ENCODE measurements at regions not wholly inside any gene's neighbourhood (a gene's known extent, or its start where the extent isn't known, plus 50 kb on each side); places are given as distances from the start of the nearest gene placed in this dataset.

DNA sequence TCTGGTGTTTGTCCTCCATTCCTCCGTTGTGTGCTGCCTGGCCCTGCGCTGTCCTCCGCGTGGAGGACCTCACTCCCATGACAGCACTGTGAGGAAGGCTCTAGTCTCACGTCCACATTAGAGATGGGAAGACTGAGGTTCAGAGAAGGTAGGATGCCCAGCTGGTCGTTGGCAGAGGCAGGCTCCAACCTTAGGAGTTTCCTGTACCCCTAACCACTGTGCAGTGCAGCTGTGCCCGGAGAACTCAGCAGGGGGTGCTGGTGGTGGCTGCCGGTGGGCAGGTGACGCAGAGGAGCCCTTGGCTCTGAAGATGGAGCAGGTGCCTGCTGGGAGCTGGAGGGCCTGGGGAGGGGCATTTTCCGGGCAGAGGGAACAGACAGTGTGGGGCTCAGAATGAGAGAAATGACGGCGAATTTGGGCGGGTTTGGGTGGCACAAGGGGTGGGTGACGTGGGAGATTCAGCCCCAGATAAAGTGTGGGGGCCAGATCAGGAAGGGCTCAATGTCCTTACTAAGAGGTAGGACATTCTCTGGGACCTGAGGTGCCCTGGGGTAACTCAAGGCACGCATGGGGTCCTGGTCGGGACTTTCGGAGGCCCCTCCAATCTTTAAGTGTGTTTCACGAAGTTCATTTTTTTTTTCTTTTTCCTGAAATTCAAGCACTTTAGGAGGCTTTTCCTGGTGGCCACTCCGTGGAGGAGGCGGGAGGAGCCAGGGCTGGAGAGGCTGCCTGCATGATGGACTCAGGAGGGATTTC is 535.0 kb downstream of the TBC1D22A start:
- no peak for DNase-seq (ENCODE audit: low read depth)

DNA sequence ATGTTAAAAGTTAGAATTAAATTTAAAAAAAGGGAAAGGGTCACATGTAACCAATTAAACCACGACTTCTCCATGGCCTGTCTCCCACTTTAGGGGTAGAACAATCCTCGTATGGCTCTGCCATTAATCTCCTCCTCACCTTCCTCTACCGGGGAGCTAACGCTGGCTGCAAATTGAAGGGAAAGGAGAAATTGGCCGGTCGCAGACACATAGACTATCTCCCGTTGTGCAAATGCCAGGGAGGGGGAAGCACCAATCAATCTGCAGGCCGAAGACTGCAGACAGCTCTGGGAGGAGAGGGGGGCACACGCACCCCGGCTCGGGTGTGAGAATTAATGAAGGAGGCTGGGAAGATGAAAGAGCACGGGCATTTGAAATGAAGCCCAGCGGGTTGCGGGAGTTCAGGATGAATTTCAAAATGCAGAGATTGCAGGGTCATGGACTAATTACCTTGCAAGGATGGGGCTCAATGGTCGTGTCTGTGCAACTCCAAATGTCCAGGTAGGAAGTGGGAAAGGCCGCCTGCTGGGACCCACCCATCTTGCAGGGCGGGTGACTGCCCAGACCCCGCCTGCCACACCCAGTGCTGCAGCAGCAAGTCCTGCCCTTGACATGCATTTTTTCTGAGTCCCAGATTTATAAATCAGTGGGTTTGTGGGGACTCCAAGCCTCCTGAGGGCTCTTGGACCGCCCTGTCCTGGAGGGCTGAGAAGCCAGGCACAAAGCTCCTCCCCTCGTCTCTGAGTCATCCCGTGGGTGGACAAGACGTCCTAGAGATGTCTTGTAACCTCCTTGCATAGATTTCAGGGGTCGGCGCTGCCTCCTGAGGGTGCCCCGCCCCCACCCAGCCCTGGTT is 534.2 kb downstream of the TBC1D22A start:
- DNase-seq (ENCODE audit: low read depth), result no peak

DNA sequence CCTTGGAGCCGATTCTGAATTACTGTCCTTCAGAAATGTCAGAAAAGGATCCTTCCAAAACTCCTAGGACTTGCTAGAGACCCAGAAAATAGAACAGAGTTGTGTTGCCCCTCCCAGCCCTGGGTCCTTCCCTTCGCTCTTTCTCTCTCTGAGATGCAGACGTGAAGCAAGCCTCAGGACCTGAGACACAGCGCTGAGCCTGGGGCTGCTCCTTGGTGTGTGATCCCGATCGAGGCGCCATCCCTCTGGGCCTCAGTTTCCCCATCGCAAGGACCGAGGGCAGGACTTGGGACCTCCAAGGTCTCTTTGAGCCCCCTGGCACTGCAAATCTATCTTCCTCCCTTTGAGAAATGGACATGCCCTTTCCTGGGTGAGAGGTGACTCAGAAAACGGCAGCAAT is 533.5 kb downstream of the TBC1D22A start:
- DNase-seq (ENCODE audit: low read depth), result no peak

DNA sequence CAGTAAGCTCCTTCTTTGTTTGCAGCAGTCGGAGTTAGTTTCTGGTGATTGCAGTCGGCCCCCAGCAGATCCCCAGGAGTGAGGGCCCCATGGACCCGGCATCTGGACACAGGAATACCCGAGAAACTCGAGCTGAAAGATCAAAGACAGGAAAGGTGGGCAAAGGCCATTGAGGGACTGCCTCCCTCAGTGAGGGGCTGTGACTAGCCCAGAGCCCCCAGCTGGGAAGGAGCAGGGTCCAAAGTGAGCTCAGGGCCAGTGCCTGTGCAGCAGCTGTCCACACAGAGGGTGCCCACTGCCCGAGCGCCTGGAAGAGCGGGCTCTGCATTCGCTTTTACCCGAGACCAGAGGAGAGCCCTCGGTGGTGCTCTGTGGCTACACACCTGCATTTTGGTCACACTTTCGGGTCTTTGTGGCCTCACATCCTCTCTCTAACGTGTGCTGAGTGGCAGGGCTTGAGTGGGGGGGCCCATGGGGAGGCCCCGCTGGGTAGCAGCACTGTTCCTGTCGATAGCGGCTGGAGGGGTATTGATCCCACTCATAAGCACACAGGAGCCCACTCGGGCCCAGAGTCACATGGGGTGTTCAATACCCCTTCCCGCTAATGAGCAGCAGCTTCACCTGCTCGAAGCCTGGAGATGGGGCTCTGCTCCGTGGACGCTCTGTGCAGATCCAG is 532.9 kb downstream of the TBC1D22A start:
- no peak for DNase-seq (ENCODE audit: low read depth)

DNA sequence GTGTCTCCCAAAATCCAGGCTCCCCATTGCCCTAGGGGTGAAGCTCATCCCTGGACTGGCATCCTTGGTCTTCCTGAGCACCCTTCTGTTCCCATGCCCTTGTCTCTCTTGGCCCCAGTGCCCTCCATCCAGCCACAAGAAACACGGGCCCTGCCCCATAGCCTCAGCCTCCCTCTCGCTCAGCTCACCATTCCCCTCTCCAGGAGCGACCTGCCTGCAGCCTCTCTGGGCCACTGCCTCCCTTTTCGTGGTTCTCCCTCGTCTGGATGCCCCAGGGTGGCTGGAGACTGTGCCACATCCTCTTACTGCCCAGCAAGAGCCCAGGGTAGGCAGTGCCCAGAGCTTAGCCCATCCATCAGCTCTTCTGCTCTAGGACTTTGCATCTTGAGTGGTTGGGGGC is 532.1 kb downstream of the TBC1D22A start:
- DNase-seq (ENCODE audit: low read depth), result no peak

DNA sequence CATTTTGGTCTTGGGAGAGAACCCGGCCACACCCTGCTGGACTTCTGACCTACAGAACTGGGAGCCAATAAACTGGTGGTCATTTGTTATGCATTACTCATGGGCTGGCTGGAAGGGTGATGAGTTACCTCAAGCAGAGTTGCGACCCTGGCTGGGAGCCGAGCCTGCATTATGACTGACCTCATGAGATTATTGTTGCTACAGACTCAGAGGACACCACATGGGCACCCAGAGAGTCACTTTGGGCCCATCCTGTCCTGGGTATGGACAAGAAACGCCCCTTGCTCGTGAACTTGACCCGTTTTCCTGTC is 531.7 kb downstream of the TBC1D22A start:
- DNase-seq (ENCODE audit: low read depth), result no peak

DNA sequence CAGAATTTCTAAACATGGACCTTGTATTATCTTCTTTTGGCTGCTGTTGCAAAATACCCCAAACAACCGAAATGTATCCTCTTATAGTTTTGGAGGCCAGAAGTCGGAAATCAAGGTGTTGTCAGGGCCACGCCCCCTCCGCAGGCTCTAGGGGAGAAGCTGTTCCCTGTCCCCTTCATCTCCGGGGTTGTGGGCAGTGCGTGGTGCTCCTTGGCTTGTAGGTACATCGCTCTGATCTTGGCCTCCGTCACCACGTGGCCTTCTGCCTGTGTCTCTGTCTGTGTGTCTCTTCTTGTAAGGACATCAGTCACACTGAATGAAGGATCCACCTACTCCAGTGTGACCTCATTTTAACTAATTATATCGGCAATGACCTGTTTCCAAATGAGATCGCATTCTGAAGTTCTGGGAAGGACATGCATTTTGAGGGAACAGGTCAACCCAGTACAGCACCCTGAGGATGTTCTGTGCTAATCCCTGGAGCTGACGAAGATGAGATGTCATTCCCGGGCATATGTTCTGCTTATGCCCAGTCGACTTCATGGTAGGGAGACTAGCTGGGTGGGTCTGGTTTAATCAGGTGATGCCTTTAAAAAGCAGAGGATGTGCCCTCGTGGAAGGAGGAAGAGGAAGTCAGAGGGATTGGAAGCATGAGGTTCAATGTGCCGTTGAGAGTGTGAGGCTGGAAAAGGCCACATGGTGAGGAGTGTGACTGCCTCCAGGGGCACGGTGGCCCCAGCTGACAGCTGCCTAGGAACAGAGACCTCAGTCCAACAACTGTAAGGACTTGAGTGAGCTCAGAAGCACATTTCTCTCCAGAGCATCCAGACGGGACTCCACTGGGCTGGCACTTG is 531.1 kb downstream of the TBC1D22A start:
- no peak for DNase-seq (ENCODE audit: low read depth)

DNA sequence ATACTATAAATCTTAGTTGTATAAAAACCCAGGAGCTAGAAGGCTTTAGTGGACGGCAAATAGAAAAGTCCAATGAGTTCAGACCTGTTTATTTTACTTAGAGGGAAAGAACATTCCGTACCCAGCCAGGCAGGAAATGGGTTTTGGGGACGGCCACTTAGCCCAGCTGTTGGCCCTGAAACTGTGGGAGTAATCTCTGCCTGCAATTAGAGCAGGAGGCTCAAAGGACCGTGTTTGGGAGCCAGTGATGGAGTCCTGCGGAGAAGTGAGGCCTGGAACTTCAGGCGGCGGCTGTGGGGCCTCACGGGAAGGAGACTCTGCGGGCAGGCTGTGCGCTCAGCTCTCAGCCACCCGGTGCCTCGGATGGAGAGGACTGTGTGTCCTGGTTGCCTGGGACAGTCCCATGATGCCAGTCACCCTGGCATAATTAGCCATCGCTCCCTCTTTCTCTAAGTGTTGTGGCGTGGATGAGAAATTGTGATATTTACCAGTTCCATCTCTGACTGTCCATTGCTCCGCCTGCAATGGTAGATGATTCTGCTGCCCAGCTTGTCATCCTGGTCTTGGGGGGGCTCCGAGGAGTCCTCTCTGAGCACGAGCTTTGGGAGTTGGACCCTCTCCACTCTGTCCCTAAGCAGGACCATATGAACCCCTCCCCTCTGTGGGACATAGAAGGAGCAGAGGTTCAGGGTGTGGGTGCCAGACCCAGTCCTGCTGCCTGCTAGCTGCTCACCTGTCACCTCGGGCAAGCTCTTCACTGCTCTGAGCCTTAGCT is 530.3 kb downstream of the TBC1D22A start:
- DNase-seq (ENCODE audit: low read depth), result no peak

DNA sequence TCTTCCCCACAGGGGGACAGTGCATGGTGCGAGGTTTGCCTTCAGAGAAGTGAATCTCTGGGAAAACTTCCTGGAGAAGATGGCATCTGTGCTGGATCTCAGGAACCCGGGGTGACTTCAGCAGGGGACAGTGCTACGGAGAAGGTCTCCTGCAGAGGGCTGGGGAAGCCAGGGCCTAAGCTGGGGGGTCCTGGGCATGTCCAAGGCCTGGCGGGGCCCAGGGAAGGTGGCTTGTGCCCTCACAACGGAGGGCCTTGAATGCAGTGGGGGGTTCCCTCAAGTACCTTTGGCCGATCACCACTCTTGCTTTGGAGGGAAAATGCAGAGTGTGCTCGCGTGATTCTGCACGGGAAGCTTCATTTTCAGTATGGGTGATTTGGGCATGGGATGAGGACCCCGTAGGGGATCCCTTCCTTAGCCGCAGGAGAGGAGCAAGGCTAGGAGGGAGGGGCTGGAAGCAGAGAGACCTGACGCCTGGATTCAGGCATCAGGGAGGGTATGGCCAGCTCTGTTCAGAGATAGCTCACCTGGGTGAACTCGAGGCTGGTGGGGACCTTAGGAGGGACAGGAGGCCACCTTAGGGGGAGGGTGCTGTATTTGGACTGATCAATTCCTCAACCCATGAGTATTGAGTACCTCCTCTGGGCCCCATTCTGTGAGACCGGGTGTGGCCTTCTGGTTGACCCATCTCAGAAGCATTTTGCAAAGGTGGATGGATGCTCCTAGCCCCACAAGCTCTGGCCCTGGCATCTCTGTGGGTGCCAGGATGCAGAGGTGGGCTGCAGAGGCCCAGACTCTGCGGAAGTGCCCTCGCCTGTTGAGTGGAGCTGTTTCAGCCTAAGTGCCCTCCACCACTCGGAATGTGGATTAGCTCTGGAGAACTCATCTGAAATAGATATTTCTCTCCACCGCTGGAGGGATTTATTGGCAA is 529.4 kb downstream of the TBC1D22A start:
- no peak for DNase-seq (ENCODE audit: low read depth)

DNA sequence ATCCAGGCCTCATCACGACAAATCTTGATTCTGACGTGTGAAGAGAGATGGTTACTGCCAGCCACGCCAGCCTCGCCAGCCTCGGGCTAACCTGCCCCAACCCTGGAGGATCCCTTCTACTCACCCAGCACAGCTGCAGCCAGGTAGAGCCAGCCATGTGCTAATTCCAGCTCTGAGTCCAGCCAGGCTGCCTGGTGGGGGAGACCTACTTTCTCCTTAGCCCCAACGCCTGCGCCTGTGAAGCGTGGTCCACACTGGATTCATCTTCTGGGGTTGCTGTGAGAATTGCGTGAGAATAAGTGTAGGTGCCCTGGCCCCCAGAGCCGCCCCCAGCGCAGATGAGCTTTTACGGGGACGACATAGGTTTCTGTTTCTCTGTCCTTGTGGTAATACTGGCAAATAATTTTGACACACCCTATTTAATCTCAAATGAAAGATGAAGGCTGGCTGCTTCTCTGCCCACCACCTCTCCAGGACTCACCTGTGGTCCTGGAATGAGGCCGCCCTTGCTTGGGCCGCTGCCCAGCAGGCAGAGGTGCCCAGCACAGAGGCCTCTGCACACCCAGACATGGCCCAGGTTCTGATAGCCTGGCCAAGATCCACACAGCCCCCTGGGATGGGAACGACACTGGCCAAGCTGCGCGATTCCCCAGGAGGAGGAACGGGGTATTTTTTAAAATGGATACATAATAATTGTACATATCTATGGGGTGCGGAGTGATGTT is 528.4 kb downstream of the TBC1D22A start:
- DNase-seq (ENCODE audit: low read depth), result no peak

DNA sequence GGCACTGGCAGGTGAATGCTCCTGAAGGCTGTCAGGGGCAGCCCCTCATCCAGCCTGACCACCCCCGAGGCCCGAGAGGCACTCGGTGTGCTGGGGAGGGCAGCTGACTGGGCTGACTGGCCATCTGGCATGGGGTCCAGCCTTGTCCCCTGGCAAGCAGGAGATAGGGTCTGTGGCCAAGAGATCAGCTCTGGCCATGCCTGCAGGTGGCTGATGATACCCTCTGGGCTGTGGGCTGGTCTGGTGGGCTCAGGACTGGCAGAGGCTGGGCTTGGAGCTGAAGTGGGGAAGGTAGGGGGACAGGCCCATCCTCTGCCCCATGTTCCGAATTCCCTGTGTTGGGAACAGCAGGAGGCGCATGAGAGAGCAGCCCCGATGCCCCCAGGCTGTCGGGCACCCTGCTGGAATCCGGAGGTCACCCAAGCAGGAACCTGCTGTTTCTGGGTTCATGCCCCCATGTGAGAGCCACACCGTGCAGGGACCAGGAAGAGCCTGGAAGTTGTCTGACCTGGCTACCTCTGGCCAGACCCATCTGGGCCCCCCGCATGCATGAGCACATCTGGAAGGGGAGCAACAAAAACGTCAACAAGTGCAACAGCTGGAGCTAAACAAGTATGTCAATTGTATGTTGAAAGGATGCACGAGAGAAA is 527.0 kb downstream of the TBC1D22A start:
- no peak for DNase-seq (ENCODE audit: low read depth)

DNA sequence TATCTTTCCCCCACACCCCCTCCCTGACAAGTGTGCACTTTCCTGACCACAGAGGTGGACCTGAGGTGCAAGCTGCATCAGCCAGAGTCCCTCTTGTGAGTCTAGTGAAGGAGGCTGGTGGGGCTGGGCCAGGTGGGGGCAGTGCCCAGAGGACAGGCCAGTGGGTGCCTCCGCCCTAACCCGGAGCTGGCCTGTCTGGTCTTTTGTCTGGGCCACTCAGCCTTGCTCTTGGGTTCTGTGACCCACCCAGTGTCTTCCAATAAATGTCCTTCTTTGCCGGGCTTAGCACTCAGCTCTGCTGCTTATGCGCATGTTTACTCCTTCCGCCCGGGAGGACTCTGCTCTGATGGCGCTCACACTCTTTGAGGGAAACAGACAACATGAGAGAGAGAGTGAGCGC is 526.2 kb downstream of the TBC1D22A start:
- no peak for DNase-seq (ENCODE audit: low read depth)

DNA sequence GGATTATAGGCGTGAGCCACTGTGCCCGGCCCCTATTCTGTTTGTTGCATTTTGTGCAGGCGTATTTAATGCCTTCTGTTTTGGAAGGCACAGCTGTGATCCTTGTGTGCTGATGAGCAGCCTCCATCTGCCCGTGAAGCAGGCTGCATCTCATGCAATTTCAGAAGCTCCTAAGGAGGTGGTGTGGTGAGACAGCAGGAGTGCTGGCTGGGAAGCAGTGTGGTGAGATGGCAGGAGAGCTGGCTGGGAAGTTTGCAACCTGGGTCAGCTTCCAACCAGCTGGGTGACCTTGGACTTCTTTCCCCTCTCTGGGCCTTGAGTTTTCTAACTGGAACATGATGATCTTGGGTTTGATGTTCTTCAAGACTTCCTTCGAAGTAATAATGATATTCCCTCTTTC is 525.1 kb downstream of the TBC1D22A start:
- DNase-seq (ENCODE audit: low read depth), result no peak

DNA sequence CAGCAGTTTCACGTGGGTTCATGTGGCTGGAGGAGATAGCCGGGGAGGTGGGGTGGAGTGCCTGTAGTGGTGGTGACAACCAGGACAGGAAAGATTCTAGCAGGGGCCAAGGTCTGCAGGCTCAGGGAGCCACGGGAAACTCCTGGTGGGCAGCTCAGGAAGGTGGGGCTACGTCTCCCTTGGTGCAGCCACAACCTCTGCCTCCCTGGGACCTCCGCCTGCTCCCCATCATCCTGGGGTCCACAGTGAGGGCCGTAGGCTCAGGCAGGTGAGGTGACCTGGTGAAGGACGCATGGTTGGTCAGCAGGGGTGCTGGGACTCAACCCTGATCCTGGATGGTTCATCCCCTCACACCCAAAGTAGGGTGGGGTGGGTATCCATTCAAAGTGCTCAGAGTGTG is 524.1 kb downstream of the TBC1D22A start:
- no peak for DNase-seq (ENCODE audit: low read depth)

DNA sequence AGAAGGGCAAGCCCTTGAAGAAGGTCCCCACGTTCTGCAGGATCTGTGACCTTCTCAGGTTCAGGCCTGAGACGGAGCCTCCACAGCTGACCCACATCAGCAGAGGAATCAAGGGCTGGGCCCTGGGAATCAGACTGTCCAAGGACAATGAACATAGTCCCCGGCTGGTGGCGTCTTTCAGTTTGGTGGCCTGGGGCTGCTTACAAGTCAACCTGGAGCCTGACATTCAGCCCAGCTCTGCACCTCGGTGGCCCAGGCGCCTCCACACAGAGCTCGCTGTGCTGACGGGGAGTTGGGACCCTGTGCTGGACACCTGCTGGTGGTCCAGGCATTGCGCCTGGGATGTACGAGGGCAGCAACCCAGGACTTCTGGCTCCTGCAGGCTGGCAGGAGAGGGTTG is 523.5 kb downstream of the TBC1D22A start:
- no peak for DNase-seq (ENCODE audit: low read depth)

DNA sequence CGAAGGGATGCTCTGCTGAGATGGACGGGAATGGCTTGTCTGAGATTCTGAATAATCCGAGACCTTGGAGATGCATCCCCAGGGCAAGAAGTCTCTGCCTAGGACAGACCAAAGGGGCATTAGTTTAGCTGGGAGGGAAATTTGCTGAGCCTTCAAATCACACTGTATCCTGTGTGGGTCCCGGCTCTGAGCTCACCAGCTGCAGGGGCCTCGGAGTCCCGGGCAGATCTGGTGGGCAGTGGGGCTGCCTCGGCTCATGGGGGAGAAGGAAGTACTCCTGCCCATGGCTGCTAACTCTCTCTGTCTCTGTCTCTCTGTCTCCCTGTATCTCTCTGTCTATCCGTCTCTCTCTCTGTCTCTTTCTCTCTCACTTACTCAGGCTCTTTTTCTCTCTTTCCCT is 522.4 kb downstream of the TBC1D22A start:
- DNase-seq (ENCODE audit: low read depth), result no peak

DNA sequence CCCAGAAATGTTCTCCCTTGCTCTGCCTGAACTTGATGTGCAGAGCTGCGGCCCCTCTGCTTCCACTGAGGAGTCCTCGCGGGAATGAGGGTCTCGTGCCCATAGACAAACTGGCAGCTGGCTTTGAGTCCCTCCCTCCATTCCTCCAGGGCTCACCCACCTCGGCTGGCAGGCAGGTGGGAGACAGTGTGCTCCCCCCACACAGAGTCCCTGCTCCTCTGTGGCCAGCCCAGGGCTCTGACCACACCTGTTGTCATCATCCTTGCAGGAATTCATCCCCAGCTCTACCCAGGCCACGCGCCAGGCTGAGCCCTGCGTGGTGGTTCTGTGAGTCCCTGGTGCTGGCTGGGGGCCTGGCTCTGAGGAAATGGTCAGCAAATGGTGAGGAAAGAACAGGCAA is 521.9 kb downstream of the TBC1D22A start:
- DNase-seq (ENCODE audit: low read depth), result no peak

DNA sequence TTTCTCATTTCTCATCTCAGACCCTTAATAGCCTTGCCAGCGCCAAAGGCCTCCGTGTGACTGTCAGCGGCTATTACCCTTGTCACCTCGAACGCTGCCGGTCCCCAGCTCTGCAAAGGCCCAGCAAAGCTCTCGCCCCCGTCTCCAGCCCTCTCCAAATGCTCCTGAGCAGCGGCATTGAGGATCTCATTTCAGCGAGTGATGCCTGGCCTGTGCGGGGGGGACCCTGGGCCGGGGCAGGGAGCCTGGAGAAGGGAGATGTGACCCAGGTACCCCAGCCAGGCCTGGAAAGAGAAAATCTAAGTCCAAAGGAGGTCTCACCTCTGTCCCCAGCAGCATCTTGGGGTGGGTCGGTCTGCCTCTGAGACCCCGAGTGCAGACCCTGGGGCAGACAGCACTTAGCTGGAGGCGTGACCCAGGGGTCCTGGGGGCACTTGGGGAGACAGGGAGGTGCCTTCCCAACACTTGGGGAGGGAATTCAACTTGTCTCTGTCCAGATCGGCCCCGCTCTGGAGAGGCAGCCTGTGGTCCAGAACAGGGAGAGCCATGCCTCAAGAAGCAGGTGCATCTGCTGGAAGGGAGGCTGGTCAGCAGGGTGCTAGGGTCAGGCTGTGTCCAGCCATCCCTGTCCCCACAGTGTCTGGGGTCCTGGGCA is 521.3 kb downstream of the TBC1D22A start:
- DNase-seq (ENCODE audit: low read depth), result no peak

DNA sequence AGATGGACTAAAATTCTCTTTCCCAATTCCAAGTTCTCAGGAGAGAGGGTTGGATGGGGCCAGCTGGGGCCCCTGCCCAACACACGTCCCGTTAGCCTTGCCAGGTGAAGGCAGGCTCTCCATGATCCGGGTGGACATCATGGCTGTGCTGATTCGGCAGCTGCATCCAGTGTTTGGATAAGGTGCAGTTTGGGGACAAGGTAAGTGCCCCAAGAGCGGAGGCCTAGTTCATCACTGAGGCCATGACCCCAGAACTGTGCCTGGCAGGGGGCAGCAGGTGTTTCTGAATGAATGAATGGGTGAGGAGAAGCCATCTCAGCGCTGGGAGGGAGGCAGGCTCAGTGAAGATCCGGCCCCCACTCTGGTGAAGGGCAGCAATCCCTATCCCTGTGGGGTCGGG is 520.4 kb downstream of the TBC1D22A start:
- DNase-seq (ENCODE audit: low read depth), result no peak
